ENCODE measurements at regions not wholly inside any gene's neighbourhood (a gene's known extent, or its start where the extent isn't known, plus 50 kb on each side); places are given as distances from the start of the nearest gene placed in this dataset.

- no peak for TF ChIP-seq CTCF (IDR thresholded peaks at IDR 0.05)
- no peak for TF ChIP-seq POLR2A (IDR thresholded peaks at IDR 0.05)
Observed at GRCh38 chr5:148911386-148911785, 85.0 kb downstream of the ADRB2 start.
